Smooth muscle cell of the brain vasculature (primary cell): ENCODE measurements at regions not wholly inside any gene's neighbourhood (a gene's known extent, or its start where the extent isn't known, plus 50 kb on each side); places are given as distances from the start of the nearest gene placed in this dataset.
A peak's percentile ranks its signal among the peaks of the same experiment; 100 is the strongest.

Experiments used
- DNase-seq: peaks from one replicate; pipeline ENCODE4 v3.0.0-alpha.2; 2012; ENCODE audit warnings: low read depth, low spot score

DNA sequence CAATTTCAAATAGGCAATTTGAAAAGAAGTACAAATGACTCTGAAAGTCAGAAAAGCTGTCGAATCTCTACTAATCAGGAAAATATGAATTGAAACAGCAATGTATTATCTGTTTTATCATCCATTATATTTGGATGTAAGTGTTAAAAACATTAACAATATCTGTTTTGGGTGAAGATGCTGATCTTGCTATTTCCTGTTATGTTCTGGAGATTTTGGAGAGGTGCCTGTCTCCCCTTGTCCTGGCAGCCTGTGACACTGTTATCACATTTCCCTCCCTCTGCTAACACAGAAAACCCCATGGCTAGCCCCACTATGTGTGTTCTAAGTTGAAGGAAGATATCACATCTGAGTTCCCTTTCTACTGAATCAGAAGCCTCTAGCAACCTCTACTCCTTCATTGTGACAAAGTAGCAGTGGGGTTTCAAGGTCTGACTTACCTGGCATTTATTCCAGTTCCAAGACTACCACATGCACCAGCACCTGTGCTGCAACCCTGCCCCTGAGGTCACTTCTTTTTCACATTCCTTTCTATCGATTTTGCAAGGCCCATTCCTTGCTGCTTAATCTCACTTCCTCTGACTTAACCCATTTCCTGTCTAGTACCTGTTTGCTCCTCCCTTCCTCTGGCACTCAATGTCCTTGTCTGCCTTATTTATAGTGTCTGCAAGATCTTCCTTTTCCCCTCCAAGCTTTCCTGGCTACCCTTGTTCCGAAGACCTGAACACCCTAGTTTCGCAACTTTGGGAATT, 95.5 kb upstream of the COL8A1 start:
- no peak for DNase-seq

DNA sequence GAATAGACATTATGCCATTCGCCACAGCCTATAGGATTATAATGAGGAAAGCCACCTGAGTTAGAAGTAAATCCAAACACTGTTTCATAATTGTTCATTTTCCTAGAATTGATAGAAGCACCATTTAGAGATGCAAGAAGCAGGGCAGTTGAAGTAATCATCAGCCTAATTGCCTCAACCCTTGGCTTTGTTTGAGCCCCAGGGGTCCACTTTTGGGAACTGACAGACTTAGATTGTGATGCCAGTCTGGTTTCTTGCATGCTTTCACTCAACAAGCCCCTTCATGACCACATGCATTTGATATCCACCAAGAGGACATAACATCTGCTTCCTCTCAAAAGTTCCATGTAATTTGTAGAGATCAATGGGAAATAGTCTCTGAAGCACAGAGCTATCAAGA, 97.2 kb upstream of the COL8A1 start:
- no peak for DNase-seq

DNA sequence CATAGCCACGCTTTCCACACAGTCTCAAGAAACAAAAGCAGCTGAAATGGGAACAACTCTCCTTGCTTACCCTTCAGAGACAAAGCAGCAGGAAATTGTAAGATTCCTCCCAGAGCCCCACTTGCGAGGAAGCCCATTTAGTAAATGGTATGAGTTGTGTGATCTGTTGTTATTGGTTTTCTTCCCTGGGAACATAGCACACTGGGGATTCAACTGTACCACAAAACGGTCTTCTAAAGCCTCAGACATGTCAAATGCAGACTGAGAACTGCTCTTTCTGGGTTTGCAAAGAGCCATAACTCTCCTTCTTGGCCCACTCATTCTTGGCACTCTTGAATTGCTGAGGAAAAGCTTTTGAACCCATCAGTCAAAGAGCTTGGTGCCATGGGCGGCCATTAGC, 101.0 kb upstream of the COL8A1 start:
- no peak for DNase-seq

DNA sequence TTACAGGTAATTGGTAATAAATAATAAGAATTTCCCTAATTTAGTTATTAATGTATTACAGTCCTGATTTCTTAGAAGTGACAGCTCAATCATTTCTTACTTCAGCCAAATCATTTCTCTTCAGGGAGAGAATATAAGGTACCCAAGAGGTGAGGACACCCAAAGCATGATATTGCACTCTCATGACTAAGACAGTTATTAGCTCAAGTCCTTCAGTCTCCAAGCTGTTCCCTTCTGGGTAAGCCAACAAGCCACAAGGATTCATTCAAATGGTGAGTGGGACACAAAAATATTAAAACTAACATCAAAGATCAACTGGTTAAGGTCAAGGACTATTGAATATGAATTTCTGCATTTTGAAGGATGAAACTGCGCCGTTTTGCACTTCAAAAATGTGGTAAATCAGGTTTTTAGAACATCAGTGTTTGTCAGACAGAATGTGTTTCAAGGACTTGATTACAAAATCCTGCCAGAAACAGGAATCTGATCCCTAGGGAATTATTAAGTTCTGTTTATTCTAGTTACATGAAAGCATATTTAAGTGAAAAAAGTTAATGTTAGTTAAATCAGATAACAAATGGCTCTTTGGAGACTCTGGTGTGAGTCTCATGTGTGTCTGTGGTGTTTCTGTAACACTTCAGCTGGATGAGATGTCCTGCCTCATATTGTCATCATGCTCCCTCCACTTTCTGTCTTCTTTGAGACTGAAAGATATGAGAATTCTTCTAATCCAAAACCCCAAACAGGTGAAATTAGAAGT, 101.7 kb upstream of the COL8A1 start:
- DNase-seq = no peak

DNA sequence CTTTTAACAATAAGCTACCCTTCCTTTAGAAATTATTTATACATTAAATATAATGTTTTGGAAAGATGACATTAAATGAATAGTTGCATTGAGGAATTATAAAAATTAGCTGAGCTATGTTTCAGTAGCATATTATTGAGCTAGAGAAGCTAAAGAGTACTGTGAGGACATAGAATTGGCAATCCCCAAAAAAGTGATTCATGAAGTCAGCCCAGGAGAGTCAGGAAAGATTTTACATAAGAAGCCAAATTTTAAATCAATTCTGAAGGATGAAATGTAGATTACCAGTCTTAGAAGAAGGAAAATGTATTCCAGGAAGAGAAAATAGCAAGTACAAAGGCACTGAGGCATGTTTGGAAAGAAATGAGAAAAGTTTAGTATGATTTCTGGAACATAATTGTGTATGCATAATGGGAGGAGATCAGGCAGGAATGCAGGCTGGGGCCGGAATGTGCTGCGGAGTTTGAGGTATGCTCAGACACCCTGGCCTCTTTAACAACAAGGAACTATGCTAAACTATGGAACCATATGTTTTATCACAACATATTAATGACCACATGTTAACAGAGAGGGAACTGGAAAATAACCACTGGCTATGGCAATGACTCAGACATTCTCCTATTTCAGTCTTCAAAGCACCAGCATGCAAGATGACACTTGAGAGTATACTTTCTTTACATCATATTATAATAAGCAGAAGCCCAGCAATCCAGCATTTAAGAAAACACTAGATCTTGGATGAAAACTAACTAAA, 103.3 kb upstream of the COL8A1 start:
- DNase-seq = peak; percentile 47

DNA sequence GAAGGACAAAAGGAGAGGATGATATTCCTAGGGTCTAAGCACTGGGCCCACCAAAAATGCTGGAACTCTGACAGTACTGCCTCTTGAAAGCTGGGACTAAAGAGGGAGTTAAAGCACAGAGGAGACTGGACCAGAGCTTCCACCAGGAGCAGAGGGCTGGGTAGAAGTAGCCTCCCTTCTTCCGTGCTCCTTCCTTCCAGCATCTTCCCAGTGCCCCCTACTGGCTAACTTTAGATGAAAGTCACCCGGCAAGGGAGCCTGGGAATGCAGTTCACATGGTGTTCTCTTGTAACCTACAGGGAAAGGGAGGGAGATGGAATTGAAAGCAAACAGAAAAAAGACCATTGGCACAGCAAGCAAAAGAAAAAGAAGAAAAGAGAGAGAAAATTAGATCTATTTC, 106.1 kb upstream of the COL8A1 start:
- DNase-seq = no peak

DNA sequence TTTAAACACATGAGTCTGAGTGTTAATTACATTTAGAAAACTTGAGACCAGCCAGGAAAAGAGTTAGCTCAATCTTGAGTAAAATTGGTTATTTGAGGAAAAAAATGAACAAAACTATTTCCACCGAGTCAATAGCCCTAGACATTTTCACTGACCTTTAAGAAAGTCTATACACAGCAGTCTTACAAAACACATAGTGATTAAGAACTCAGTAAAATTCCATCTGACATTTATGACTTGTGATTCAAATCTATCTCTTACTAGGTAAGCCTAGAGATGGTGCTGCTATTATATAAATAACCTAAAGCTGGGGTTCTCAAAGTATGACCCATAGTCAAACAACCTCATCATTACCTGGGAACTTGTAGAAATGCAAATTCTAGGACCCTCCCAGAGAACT, 109.1 kb upstream of the COL8A1 start:
- no peak for DNase-seq

DNA sequence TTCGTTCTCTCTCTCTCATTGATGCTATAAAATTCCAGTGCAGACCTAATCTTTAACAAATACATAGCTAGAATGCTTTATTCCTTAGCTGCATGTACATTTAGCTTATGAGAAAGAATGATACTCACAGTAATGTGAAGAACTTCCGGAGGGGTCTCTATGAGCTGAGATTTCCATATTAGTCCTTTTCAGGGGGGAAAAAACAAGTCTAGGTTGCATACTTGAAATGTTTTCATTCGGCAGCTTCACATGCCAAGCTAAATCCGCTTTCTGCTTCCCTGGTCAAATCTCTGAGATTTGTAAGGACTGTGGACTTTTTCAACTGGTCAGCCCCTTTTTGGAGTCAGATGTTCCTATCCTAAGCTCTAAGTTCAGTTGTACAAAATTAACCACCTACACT, 111.5 kb upstream of the COL8A1 start:
- DNase-seq = no peak

DNA sequence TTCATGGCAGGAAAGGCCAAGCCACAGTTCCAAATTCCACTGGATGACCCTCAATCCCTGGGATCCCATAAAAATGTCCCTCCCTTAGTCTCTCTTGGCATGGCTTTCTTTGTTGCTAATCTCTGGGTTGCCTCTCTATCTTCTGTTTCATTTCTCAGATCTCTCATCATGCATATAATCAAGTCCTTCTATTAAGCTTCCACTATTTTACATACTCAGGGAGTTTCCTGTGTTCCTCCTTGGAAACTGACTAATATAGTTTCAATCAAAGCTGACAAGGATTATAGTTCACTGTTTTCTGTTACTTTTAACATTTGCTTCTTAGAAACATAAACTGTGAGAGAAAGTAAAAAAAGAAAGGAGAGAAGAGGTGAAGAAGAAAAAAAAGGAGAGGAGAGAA, 113.8 kb upstream of the COL8A1 start:
- DNase-seq = no peak

DNA sequence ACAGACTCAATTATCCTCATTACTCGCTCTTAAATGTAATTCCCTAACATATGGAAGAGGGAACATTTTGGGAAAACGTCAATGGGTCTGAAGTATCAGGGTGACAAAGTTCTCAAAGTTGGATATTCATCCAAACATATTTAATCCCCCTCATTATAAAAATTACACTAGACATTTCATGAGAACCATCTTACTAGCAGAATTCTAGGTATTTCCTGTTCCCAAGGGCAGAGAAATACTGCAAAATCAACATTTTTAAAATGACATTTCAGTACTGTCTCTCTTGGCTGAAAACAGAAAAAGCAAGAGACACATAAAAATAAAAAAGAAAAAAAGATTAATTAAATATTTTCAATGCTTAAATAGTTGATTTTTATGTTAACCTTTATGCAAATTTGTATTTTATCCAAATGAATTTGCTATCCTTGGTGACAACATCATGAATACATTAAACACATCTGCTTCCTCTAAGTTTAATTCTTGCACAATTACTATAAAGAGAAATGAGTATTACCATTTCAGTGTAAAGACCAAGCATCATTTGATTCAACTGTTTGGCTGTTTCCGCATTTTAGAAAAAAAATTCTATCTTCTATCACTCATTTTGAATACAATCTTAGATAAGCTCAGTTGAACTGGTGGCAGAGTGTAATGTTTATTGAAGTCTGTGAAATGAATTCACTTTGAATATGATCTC, 114.8 kb upstream of the COL8A1 start:
- no peak for DNase-seq

DNA sequence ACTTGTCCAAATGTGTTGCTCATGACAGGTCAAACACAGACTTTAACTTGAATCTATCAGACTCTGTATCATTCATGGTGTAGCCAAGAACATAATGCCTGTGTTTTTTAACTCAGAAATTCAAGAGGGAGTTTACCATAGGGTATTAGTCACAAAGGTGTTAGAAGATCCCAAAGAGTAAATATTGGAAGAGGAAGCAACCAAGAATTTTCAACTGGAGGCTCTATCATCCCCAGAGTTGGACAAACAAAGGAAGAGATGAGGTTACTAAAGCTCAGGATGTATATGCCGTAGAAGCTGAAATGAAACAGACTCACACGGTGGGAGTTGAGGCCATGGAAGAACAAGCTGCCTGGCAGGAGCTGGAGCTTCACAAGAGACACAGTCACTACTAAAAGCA, 116.2 kb upstream of the COL8A1 start:
- DNase-seq = no peak

DNA sequence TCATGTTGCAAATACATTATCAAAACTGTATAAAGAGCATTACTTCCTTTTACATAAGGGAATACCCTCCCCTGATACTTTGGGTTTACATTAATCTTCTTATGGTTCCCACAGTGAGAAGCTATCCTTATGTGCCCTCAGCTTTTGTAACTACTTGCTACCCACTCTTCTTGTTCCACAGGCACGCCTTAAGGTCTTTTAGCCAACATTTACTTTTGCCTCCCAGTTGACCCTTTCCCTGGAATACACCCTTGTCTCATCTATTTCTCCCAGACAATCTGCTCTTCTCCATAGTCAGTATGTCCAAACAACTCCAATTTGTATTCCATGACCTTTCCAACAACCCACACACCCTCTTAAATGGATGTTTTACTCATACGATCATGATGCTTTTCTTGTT, 116.8 kb upstream of the COL8A1 start:
- no peak for DNase-seq

DNA sequence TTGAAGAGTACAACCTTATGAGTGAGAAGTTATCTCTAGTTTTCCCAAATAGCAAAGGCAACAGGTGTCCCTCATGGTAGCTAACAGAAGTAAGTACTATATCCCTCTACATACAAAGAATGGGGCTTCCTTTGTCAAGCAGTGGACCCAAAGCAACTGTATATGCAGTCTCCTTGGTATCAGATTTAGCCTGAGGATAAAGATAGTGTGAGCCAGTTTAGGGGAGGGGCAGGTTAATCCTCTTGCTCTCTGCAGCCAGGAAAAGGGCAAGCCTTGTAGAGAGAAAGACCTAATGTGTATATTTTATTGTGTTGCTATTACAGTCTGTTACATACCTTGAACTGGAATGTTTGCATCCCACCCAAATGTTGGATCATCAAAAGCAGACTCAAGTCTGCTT, 117.9 kb upstream of the COL8A1 start:
- DNase-seq = no peak

DNA sequence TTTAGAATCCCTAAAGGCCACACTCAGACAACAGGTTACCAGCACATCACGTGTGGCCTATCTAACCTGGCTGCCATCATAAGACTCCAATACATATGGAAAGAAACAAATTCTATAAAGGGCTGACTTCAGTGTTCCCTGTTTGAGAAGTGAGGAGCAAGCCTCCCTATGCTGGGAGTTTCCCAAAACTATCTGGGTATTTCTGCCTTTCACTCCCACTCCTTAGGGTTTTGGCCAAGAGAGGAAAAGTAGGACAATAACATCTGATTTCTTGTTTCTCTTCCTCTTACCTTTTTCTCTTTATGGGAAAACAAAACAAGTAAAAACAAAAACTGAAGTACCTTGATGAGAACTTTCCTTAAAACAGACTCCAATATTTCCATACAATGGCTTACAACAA, 121.5 kb upstream of the COL8A1 start:
- no peak for DNase-seq

DNA sequence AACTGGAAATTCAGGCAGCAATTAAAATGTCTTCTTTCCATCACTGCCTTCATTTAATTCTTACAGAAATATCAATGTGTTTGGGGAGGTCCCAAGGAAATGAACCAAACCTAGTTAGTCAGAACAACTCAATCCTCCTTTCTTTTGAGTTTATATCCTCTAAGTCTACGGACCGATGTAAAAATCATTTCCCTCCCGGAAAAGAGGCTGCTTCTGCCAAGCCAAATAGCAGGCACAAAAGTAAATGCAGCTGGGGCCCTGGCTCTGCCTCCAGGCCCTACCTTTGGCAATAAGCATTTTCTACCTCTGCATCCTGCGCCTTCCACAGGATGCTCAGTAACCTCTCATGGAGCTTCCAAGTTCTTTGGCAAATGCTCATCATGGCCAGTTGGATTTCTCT, 122.5 kb upstream of the COL8A1 start:
- no peak for DNase-seq

DNA sequence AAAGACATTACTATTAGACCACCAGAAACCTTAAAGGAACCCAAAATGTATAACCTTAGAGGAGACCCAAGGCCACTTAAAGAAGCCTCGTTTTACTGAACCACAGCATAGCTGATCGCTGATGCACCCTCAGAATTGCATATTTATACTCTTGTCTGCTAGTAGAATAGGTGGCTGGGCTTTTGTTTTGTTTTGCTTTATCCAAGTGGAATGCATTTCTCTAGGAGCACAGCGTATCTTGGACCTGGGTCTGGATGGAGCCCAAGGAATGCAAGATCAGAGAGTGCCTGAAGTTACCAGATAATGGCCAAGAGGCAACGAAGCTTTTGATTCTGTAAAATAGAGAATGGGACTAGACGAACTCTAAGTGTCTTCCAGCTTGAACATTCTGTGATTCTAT, 129.2 kb upstream of the COL8A1 start:
- no peak for DNase-seq

DNA sequence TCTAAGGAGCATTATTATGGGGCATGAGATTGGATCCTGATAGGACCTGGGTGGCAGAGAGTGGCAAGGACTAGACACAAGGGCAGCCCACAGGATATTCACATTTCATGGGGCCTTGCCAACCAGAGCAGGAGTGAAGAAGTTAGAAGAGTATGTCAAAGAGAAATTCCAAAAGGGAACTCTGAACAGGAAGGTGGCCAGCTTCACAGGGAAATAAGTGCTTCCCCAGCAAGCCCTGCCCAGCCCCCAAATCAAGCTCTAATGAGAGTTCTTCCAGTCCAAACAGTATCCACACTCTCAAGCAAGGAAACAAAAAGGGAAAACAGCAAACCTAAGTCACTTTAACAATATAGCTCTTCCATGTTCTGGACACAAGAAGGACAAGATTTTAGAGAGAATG, 130.2 kb upstream of the COL8A1 start:
- DNase-seq = no peak

DNA sequence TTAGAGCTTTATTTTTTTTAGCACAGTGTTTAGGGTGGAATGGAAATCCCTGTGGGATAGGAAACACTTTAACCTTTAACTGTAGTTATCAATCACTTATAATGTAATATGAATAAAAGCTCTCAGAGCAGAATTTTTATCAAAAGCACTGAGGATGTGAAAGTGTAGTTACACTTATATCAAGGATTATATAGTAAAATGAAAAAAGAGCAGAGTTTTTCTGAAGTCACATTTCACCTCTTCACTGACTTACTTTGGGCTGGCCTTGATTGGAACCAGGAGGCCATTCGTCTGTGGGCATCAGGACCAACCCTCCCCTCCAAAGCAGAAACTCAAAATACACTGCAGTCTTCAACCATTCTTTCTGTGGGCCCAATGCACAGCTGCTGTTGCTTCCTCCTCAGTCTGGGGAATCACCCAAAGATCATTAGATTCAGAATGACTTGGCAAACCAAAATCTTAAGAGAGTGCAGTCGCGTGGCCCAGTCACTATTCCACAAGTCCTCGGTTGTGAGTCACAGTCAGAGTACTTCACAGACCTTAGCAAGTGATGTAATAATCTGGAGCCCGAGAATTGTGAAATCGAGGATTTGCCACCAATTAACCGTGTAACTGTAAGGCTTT, 132.6 kb upstream of the COL8A1 start:
- DNase-seq = no peak

DNA sequence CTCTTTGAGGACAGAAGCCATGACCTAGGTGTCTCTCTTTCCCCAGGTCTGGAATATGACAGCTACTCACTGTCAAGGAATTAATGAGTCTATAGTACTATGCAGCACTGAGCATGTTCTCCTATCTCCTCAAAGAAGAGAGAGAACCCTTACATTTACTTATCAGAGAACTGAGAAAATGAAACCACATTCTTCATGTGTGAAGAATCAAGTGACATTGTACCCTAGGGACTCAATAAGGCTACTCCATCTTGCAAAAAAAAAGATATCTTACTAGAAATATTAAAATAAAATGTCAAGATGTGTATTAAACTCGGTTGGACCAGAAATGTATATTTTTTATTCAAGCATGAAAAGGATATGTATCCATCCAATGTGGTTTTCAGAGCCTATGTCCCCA, 133.2 kb upstream of the COL8A1 start:
- no peak for DNase-seq

DNA sequence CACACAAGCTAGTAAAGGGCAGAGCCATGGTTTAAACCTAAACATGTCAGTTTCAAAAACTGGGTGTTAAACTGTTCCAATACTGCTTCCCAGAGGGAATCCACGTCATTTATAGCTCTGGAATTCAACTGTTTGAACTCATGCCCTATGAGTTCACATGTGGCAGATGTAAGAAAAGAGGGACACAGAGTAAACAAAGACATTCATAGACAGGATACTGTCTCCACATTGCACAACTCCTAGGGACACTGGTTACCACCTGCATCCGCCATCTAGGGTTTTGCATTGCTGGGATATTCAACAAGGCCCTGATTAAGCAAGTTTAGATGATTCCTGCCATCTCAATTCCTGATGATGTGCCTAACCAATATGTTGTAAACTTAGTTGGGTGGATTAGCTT, 134.1 kb upstream of the COL8A1 start:
- DNase-seq = no peak

DNA sequence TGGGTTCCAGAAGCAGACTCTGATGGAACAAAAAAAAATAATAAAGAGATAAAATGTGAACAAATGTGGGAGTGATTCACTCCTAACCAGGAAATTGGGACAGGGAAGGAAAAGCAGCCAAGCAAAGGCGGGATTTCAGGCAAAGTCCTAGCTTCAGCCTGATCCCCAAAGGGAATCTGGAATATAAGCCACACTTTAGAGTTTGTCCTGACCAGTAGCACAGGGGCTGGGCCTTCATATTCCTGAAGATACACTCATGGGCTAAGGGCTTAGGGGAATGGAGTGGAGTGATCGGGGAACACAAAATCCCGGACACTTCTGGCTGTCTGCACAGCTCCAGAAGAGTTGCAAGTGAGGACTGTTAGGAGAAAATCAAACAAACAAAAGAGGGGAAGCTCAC, 135.0 kb upstream of the COL8A1 start:
- DNase-seq = no peak

DNA sequence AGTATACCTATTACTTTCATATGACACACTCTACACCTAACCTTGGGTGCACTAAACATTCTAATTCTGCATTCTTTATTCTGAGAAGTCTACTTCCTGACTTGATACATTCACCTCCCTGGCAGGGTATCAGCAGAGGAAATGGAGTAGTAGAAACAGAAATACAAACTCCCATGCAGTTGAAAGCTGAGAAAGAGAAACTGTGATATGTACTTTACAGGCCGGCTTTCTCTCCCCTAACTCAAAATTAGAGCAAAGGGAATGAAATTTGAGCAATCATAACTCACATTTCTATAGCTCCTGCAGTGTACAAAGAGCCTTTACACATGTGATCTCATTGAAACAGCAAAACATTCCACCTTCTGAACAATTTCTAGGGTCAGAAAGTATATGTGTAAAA, 135.5 kb upstream of the COL8A1 start:
- DNase-seq = no peak
